PFSK-1 (cell line): ENCODE measurements at regions not wholly inside any gene's neighbourhood (a gene's known extent, or its start where the extent isn't known, plus 50 kb on each side); places are given as distances from the start of the nearest gene placed in this dataset.

ENCODE experiments used
- FOXP2 ChIP-seq: optimal IDR thresholded peaks from 2 replicates; pipeline ENCODE3; 2011; ENCODE audit warnings: borderline replicate concordance, control low read depth, inconsistent platforms; ENCODE audit not compliant: insufficient read depth; ENCODE audit errors: extremely low read length, extremely low read depth
- POLR2AphosphoS5 ChIP-seq: IDR thresholded peaks from 2 replicates; pipeline ENCODE4 v1.6.1; 2012; ENCODE audit warnings: low read depth, mild to moderate bottlenecking, control low read depth, low read length, moderate library complexity
- REST ChIP-seq, 2 experiments: IDR thresholded peaks; 2 replicates each; pipeline versions ENCODE4 v1.6.1 to v1.8.0; 2011 to 2012; ENCODE audit warnings: low read depth in 2 of 2, low read length in 2 of 2, control low read depth in 1 of 2, inconsistent platforms in 1 of 2, mild to moderate bottlenecking in 1 of 2, moderate library complexity in 1 of 2; ENCODE audit not compliant: insufficient read depth in 1 of 2
- SIN3A ChIP-seq: IDR thresholded peaks from 2 replicates; pipeline ENCODE4 v1.6.1; 2012; ENCODE audit warnings: mild to moderate bottlenecking, low read length, moderate library complexity, borderline replicate concordance; ENCODE audit not compliant: insufficient read depth
- TAF1 ChIP-seq: IDR thresholded peaks from 2 replicates; pipeline ENCODE4 v1.6.1; 2012; ENCODE audit warnings: low read length, control low read depth, borderline replicate concordance; ENCODE audit not compliant: insufficient read depth

- TF ChIP-seq POLR2AphosphoS5 (no peak), REST (IDR thresholded peaks at IDR 0.05; ENCODE audit: insufficient read depth in 1 of 2, low read depth in 2 of 2, low read length in 2 of 2) (no peak), SIN3A (no peak), TAF1 (no peak), FOXP2 (no peak)
These were observed 561.0 kb upstream of the TBX3 start for GRCh38 chr12:115245020-115245419.
